Neural cell (in vitro differentiated cells): ENCODE measurements at regions not wholly inside any gene's neighbourhood (a gene's known extent, or its start where the extent isn't known, plus 50 kb on each side); places are given as distances from the start of the nearest gene placed in this dataset.
A peak's percentile ranks its signal among the peaks of the same experiment; 100 is the strongest.

Experiments
- H2AFZ ChIP-seq: fragments of 200-600, 300-800 bp; sonication (generic), shearing (Covaris generic); 2 replicates; pipeline ENCODE4 v1.6.0; 2014; ENCODE audit warnings: low read depth, mild to moderate bottlenecking, antibody characterized with exemption, low read length, moderate library complexity
- H3F3A ChIP-seq: fragments of 200-600 bp; shearing (Covaris generic); 2 replicates; pipeline ENCODE4 v1.6.1; 2016; ENCODE audit warnings: mild to moderate bottlenecking, moderate library complexity, mixed read lengths, antibody characterized with exemption, low read length; ENCODE audit not compliant: insufficient read depth, poor library complexity, severe bottlenecking
- H3K27ac ChIP-seq: fragments of 200-600, 300-800 bp; sonication (generic), shearing (Covaris generic); 2 replicates; pipeline ENCODE4 v1.5.1; 2014; ENCODE audit warnings: mild to moderate bottlenecking, low read length, moderate library complexity
- H3K27me3 ChIP-seq: fragments of 300-800, 200-600 bp; sonication (generic), shearing (Covaris generic); 2 replicates; pipeline ENCODE4 v1.6.0; 2014; ENCODE audit warnings: mild to moderate bottlenecking, low read depth, low read length, moderate library complexity; ENCODE audit not compliant: insufficient read depth
- H3K36me3 ChIP-seq: fragments of 300-800, 200-600 bp; sonication (generic), shearing (Covaris generic); 2 replicates; pipeline ENCODE4 v1.5.1; 2014; ENCODE audit warnings: mild to moderate bottlenecking, antibody characterized with exemption, low read length, moderate library complexity; ENCODE audit not compliant: insufficient read depth
- H3K4me2 ChIP-seq: fragments of 300-800, 200-600 bp; sonication (generic), shearing (Covaris generic); 2 replicates; pipeline ENCODE4 v1.6.0; 2014; ENCODE audit warnings: mild to moderate bottlenecking, low read length
- H3K4me3 ChIP-seq: fragments of 300-800, 200-600 bp; sonication (generic), shearing (Covaris generic); 2 replicates; pipeline ENCODE4 v1.5.1; 2014; ENCODE audit warnings: mild to moderate bottlenecking, low read length, moderate library complexity
- H3K79me2 ChIP-seq: fragments of 200-600 bp; shearing (Covaris generic); replicated peaks from 2 replicates; pipeline ENCODE4 v1.6.0; 2014; ENCODE audit warnings: mild to moderate bottlenecking, low read length, moderate library complexity; ENCODE audit not compliant: insufficient read depth
- H3K9ac ChIP-seq: fragments of 300-800, 200-600 bp; sonication (generic), shearing (Covaris generic); 2 replicates; pipeline ENCODE4 v1.6.1; 2016; ENCODE audit warnings: mild to moderate bottlenecking, low read length, mixed read lengths
- H3K9me2 ChIP-seq: fragments of 200-600 bp; shearing (Covaris generic); 2 replicates; pipeline ENCODE4 v1.6.1; 2016; ENCODE audit warnings: mild to moderate bottlenecking, low read length, mixed read lengths; ENCODE audit not compliant: insufficient read depth
- H3K9me3 ChIP-seq: fragments of 200-600, 300-800 bp; sonication (generic), shearing (Covaris generic); 2 replicates; pipeline ENCODE4 v1.6.1; 2016; ENCODE audit warnings: mild to moderate bottlenecking, mixed run types, low read length, moderate library complexity, mixed read lengths
- H4K20me1 ChIP-seq: fragments of 200-600 bp; shearing (Covaris generic); 2 replicates; pipeline ENCODE4 v1.6.1; 2016; ENCODE audit warnings: mild to moderate bottlenecking, mixed run types; ENCODE audit not compliant: insufficient read depth
- EP300 ChIP-seq: fragments of 450-650 bp; conservative IDR thresholded peaks from 2 replicates; pipeline ENCODE4 v1.6.1; 2014; ENCODE audit warnings: antibody characterized with exemption, mild to moderate bottlenecking, moderate library complexity; ENCODE audit not compliant: poor library complexity, severe bottlenecking
- EZH2 ChIP-seq: fragments of 200-600, 300-800 bp; shearing (Covaris generic), sonication (generic); IDR thresholded peaks from 2 replicates; pipeline ENCODE4 v1.6.1; 2014; ENCODE audit warnings: antibody characterized with exemption, low read length, borderline replicate concordance, mild to moderate bottlenecking; ENCODE audit not compliant: insufficient read depth, poor library complexity, severe bottlenecking
- MXI1 ChIP-seq: fragments of 450-650 bp; conservative IDR thresholded peaks from 2 replicates; pipeline ENCODE4 v1.6.1; 2014; ENCODE audit warnings: antibody characterized with exemption, mild to moderate bottlenecking; ENCODE audit not compliant: poor library complexity, severe bottlenecking
- POLR2AphosphoS5 ChIP-seq: IDR thresholded peaks from 2 replicates; pipeline ENCODE4 v1.6.1; 2012
- RAD21 ChIP-seq: fragments of 450-650 bp; conservative IDR thresholded peaks from 2 replicates; pipeline ENCODE4 v1.6.1; 2014; ENCODE audit warnings: antibody characterized with exemption, mild to moderate bottlenecking, moderate library complexity
- SMC3 ChIP-seq: fragments of 450-650 bp; conservative IDR thresholded peaks from 2 replicates; pipeline ENCODE4 v1.6.1; 2014; ENCODE audit warnings: antibody characterized with exemption, mild to moderate bottlenecking, moderate library complexity; ENCODE audit not compliant: poor library complexity
- TAF1 ChIP-seq: IDR thresholded peaks from 2 replicates; pipeline ENCODE4 v1.6.1; 2012; ENCODE audit warnings: low read depth
- TF ChIP-seq, protein P1 (sequence below): IDR thresholded peaks from 2 replicates; pipeline ENCODE4 v1.6.1; 2012; ENCODE audit warnings: borderline replicate concordance
- TF ChIP-seq, protein P2 (sequence below): fragments of 450-650 bp; IDR thresholded peaks from 2 replicates; pipeline ENCODE4 v1.5.1; 2014; ENCODE audit warnings: antibody characterized with exemption, mild to moderate bottlenecking, moderate library complexity; ENCODE audit not compliant: poor library complexity, severe bottlenecking

DNA sequence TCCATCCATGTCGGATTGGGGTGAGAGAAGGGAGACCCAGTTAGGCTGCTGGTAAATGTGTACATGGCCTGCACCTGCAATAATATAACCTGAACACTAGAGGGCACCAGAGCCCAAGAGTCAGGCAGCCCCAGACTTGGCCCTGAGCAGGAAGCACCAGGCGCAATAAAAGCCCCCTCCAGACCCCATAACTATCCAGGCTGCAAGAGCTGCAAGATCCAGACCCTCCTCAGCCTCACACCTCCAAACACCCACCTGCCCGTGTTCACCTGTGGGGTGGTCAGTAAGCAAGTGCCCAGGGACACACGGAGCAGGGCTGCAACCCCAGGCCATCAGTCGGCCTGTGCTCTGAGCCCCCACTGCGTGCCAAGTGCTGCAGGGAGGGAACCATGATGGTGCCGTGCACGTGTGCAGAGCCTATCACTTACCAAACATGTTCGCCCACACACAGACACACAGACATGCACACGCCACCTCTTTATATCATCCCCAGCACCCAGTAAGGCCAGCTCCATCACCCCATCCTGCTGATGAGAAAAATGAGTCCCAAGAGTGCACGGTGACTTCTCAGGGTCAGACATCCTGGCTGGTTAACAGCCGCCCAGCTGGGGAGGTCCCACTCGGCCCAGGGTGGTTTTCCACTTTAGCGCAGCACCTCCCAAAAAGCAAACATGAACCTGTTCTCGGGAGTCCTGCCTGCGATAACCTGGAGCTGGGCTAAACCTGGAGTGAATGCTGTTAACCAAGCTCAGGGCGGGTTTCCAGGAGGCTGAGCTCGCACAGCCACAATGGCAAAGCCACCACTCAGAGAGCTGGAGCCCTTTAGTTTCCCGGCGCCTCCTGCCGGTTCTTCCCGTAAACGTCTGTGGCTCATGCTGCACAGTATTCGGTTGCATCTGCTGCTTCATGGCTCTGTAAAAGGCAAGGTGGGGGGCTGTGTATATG lies 439.8 kb downstream of the SOX9 start:
- Histone ChIP-seq H3K4me2 (no peak overlapping the region), H3K4me3 (no peak overlapping the region), H3K79me2 (no peaks in the 10 kb centered on the region), H3K9ac (no peak overlapping the region), H3K9me2 (no peaks in the 10 kb centered on the region), H3K27me3 (no peaks in the 10 kb centered on the region), H3F3A (no peaks in the 10 kb centered on the region), H4K20me1 (no peaks in the 10 kb centered on the region), H2AFZ (no peak overlapping the region), H3K9me3 (no peaks in the 10 kb centered on the region), H3K36me3 (no peaks in the 10 kb centered on the region), H3K27ac (no peak overlapping the region)
- TF ChIP-seq RAD21 = peak; percentile 55
- TF ChIP-seq, protein P1, sequence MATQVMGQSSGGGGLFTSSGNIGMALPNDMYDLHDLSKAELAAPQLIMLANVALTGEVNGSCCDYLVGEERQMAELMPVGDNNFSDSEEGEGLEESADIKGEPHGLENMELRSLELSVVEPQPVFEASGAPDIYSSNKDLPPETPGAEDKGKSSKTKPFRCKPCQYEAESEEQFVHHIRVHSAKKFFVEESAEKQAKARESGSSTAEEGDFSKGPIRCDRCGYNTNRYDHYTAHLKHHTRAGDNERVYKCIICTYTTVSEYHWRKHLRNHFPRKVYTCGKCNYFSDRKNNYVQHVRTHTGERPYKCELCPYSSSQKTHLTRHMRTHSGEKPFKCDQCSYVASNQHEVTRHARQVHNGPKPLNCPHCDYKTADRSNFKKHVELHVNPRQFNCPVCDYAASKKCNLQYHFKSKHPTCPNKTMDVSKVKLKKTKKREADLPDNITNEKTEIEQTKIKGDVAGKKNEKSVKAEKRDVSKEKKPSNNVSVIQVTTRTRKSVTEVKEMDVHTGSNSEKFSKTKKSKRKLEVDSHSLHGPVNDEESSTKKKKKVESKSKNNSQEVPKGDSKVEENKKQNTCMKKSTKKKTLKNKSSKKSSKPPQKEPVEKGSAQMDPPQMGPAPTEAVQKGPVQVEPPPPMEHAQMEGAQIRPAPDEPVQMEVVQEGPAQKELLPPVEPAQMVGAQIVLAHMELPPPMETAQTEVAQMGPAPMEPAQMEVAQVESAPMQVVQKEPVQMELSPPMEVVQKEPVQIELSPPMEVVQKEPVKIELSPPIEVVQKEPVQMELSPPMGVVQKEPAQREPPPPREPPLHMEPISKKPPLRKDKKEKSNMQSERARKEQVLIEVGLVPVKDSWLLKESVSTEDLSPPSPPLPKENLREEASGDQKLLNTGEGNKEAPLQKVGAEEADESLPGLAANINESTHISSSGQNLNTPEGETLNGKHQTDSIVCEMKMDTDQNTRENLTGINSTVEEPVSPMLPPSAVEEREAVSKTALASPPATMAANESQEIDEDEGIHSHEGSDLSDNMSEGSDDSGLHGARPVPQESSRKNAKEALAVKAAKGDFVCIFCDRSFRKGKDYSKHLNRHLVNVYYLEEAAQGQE = no peak
- TF ChIP-seq POLR2AphosphoS5 = no peak
- TF ChIP-seq EP300 = no peak
- TF ChIP-seq SMC3 = peak; percentile 30
- TF ChIP-seq MXI1 = no peak
- TF ChIP-seq, protein P2, sequence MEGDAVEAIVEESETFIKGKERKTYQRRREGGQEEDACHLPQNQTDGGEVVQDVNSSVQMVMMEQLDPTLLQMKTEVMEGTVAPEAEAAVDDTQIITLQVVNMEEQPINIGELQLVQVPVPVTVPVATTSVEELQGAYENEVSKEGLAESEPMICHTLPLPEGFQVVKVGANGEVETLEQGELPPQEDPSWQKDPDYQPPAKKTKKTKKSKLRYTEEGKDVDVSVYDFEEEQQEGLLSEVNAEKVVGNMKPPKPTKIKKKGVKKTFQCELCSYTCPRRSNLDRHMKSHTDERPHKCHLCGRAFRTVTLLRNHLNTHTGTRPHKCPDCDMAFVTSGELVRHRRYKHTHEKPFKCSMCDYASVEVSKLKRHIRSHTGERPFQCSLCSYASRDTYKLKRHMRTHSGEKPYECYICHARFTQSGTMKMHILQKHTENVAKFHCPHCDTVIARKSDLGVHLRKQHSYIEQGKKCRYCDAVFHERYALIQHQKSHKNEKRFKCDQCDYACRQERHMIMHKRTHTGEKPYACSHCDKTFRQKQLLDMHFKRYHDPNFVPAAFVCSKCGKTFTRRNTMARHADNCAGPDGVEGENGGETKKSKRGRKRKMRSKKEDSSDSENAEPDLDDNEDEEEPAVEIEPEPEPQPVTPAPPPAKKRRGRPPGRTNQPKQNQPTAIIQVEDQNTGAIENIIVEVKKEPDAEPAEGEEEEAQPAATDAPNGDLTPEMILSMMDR = peak; percentile 65
- no peak for TF ChIP-seq TAF1
- no peak for TF ChIP-seq EZH2

DNA sequence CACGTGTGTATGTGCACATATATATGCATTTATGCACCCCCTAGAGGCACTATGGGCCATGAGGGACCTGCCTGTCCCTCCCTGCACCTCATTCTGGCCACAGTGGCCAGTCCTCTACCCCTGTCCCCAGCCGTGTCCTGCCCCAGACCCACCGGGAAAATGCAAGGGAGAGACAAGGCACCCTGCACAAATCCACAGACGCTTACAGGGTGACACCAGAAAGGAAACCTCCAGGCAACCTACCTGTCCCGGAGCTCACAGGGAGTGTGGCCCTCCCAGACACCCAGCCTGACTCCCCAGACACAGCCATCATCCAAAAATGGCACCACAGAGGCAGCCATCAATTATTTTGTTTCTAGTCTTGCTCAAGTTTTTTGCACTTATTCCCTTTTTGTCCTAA lies 440.4 kb downstream of the SOX9 start:
- no peak overlapping the region for H3K27ac ChIP-seq
- no peak overlapping the region for H3K4me3 ChIP-seq
- no peaks in the 10 kb centered on the region for H3F3A ChIP-seq

More for the DNA sequence above, 440.4 kb downstream of the SOX9 start:
- TF ChIP-seq, protein P1 = no peak
- TF ChIP-seq POLR2AphosphoS5 (no peak), EZH2 (no peak), EP300 (no peak), MXI1 (no peak), RAD21 (no peak), SMC3 (no peak), TAF1 (no peak)
- TF ChIP-seq, protein P2 = no peak
- Histone ChIP-seq H3K27me3 (no peaks in the 10 kb centered on the region), H3K9me2 (no peaks in the 10 kb centered on the region), H2AFZ (no peak overlapping the region), H3K9ac (no peak overlapping the region), H3K79me2 (no peaks in the 10 kb centered on the region), H3K4me2 (no peak overlapping the region), H3K36me3 (no peaks in the 10 kb centered on the region), H3K9me3 (no peaks in the 10 kb centered on the region), H4K20me1 (no peaks in the 10 kb centered on the region)
